A673 (cell line): ENCODE measurements at regions not wholly inside any gene's neighbourhood (a gene's known extent, or its start where the extent isn't known, plus 50 kb on each side); places are given as distances from the start of the nearest gene placed in this dataset.

Source experiments
- EZH2 ChIP-seq: fragments of 200-600 bp; sonication (generic); IDR thresholded peaks from 2 replicates; pipeline ENCODE4 v1.6.1; 2017; ENCODE audit warnings: borderline replicate concordance, low read depth, mild to moderate bottlenecking, mixed read lengths, antibody characterized with exemption, low read length; ENCODE audit not compliant: poor library complexity, severe bottlenecking
- TF ChIP-seq, protein P1 (sequence below): fragments of 300-800, 200-600 bp; sonication (generic); conservative IDR thresholded peaks from 2 replicates; pipeline ENCODE4 v1.5.1; 2017; ENCODE audit warnings: low read depth, mild to moderate bottlenecking, antibody characterized with exemption, low read length, moderate library complexity, mixed read lengths

DNA sequence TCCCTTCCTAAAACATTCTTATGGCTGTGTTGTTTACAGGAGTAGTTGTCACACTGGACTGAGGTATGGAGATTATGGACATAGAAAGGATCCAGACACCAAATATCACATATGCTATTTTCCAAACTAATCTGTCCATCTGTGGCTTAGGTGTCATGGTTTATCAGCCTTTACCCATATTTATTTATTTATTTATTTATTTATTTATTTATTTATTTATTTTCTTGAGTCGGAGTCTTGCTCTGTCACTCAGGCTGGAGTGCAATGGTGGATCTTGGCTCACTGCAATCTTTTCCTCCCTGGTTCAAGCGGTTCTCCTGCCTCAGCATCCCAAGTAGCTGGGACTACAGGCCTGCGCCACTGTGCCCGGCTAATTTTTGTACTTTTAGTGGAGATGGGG, 1103.1 kb downstream of the MAT2B start:
- TF ChIP-seq, protein P1, sequence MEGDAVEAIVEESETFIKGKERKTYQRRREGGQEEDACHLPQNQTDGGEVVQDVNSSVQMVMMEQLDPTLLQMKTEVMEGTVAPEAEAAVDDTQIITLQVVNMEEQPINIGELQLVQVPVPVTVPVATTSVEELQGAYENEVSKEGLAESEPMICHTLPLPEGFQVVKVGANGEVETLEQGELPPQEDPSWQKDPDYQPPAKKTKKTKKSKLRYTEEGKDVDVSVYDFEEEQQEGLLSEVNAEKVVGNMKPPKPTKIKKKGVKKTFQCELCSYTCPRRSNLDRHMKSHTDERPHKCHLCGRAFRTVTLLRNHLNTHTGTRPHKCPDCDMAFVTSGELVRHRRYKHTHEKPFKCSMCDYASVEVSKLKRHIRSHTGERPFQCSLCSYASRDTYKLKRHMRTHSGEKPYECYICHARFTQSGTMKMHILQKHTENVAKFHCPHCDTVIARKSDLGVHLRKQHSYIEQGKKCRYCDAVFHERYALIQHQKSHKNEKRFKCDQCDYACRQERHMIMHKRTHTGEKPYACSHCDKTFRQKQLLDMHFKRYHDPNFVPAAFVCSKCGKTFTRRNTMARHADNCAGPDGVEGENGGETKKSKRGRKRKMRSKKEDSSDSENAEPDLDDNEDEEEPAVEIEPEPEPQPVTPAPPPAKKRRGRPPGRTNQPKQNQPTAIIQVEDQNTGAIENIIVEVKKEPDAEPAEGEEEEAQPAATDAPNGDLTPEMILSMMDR, result no peak
- TF ChIP-seq EZH2, result no peak
